Osteocyte (in vitro differentiated cells): ENCODE measurements at regions not wholly inside any gene's neighbourhood (a gene's known extent, or its start where the extent isn't known, plus 50 kb on each side); places are given as distances from the start of the nearest gene placed in this dataset.

Source experiments
- DNase-seq: peaks from one replicate; pipeline ENCODE4 v3.0.0; 2021; ENCODE audit warnings: mixed read lengths; ENCODE audit not compliant: unreplicated experiment; ENCODE audit errors: extremely low spot score
- H3K27ac Mint-ChIP-seq: one replicate; pipeline ENCODE4 v1.8.0; 2021; ENCODE audit warnings: mild to moderate bottlenecking, mixed read lengths; ENCODE audit not compliant: unreplicated experiment
- H3K27me3 Mint-ChIP-seq: one replicate; pipeline ENCODE4 v1.8.0; 2021; ENCODE audit warnings: mixed read lengths; ENCODE audit not compliant: unreplicated experiment
- H3K36me3 Mint-ChIP-seq: one replicate; pipeline ENCODE4 v1.8.0; 2021; ENCODE audit warnings: mixed read lengths; ENCODE audit not compliant: unreplicated experiment
- H3K4me1 Mint-ChIP-seq: one replicate; pipeline ENCODE4 v1.8.0; 2021; ENCODE audit warnings: mixed read lengths; ENCODE audit not compliant: unreplicated experiment
- H3K4me3 Mint-ChIP-seq: one replicate; pipeline ENCODE4 v1.8.0; 2021; ENCODE audit warnings: mild to moderate bottlenecking, moderate library complexity, mixed read lengths; ENCODE audit not compliant: unreplicated experiment
- H3K9me3 Mint-ChIP-seq: one replicate; pipeline ENCODE4 v1.8.0; 2021; ENCODE audit warnings: mixed read lengths; ENCODE audit not compliant: unreplicated experiment
- CTCF ChIP-seq: fragments of 200-600 bp; sonication (generic); IDR thresholded peaks from 2 replicates; pipeline ENCODE4 v1.5.0; 2021; ENCODE audit warnings: antibody characterized with exemption, mild to moderate bottlenecking, moderate library complexity

GRCh38 chr3:81303321-81303720 is 458.1 kb downstream of the GBE1 start:
- H3K36me3 Mint-ChIP-seq: no peaks in the 10 kb centered on the region
- H3K4me1 Mint-ChIP-seq: peaks cover 1% of the 10 kb centered on the region
- H3K27me3 Mint-ChIP-seq: no peaks in the 10 kb centered on the region
- DNase-seq: no peak
- no peak for TF ChIP-seq CTCF
- no peak overlapping the region for H3K4me3 Mint-ChIP-seq
- H3K9me3 Mint-ChIP-seq: no peaks in the 10 kb centered on the region
- H3K27ac Mint-ChIP-seq: no peak overlapping the region

- Mint-ChIP-seq H3K9me3 (no peaks in the 10 kb centered on the region), H3K27me3 (no peaks in the 10 kb centered on the region), H3K4me3 (no peak overlapping the region), H3K36me3 (no peaks in the 10 kb centered on the region), H3K27ac (no peak overlapping the region), H3K4me1 (no peaks in the 10 kb centered on the region)
- no peak for DNase-seq
- TF ChIP-seq CTCF: peak; percentile 77
Measured at GRCh38 chr3:81302045-81302444, 459.4 kb downstream of the GBE1 start.

GRCh38 chr3:81301230-81301629 is 460.2 kb downstream of the GBE1 start:
- Mint-ChIP-seq H3K9me3 (no peaks in the 10 kb centered on the region), H3K36me3 (no peaks in the 10 kb centered on the region), H3K27me3 (no peaks in the 10 kb centered on the region), H3K27ac (no peak overlapping the region), H3K4me3 (no peak overlapping the region), H3K4me1 (no peaks in the 10 kb centered on the region)
- no peak for TF ChIP-seq CTCF
- DNase-seq: no peak

- no peaks in the 10 kb centered on the region for H3K9me3 Mint-ChIP-seq
- no peak overlapping the region for H3K27ac Mint-ChIP-seq
- no peak for DNase-seq
- H3K4me1 Mint-ChIP-seq: no peaks in the 10 kb centered on the region
- H3K4me3 Mint-ChIP-seq: no peak overlapping the region
- no peaks in the 10 kb centered on the region for H3K36me3 Mint-ChIP-seq
- H3K27me3 Mint-ChIP-seq: no peaks in the 10 kb centered on the region
- TF ChIP-seq CTCF: no peak
Measured at GRCh38 chr3:81300324-81300927, 461.0 kb downstream of the GBE1 start.

GRCh38 chr3:81299481-81299880 is 462.0 kb downstream of the GBE1 start:
- Mint-ChIP-seq H3K4me3 (no peak overlapping the region), H3K9me3 (no peaks in the 10 kb centered on the region), H3K36me3 (no peaks in the 10 kb centered on the region), H3K4me1 (no peaks in the 10 kb centered on the region), H3K27ac (no peak overlapping the region), H3K27me3 (no peaks in the 10 kb centered on the region)
- TF ChIP-seq CTCF: no peak
- no peak for DNase-seq
